GM06990 (cell line): ENCODE measurements at regions not wholly inside any gene's neighbourhood (a gene's known extent, or its start where the extent isn't known, plus 50 kb on each side); places are given as distances from the start of the nearest gene placed in this dataset.

Source experiments
- DNase-seq: peaks from one replicate; pipeline ENCODE4 v3.0.0-alpha.2; 2011; ENCODE audit not compliant: insufficient read length; ENCODE audit errors: extremely low read depth
- H3K27me3 ChIP-seq: replicated peaks from 2 replicates; pipeline ENCODE4 v1.6.0; 2011; ENCODE audit warnings: low read length; ENCODE audit not compliant: control insufficient read depth, insufficient read depth
- H3K36me3 ChIP-seq: 2 replicates; pipeline ENCODE4 v1.5.1; 2011; ENCODE audit warnings: low read length; ENCODE audit not compliant: control insufficient read depth, insufficient read depth
- H3K4me3 ChIP-seq: replicated peaks from 2 replicates; pipeline ENCODE4 v1.5.1; 2011; ENCODE audit warnings: low read depth, mild to moderate bottlenecking, control low read depth, low read length
- CTCF ChIP-seq: IDR thresholded peaks from 2 replicates; pipeline ENCODE4 v1.5.1; 2011; ENCODE audit warnings: low read length, control low read depth, mild to moderate bottlenecking, inconsistent platforms; ENCODE audit not compliant: insufficient read depth, poor library complexity, severe bottlenecking

- H3K36me3 ChIP-seq = no peaks in the 10 kb centered on the region
- H3K27me3 ChIP-seq = no peaks in the 10 kb centered on the region
- no peak for DNase-seq
- H3K4me3 ChIP-seq = no peak overlapping the region
- no peak for TF ChIP-seq CTCF
Measured at GRCh38 chr17:53313746-53314145, 509.0 kb upstream of the KIF2B start.

GRCh38 chr17:53278466-53278865 lies 544.3 kb upstream of the KIF2B start:
- Histone ChIP-seq H3K36me3 (no peaks in the 10 kb centered on the region), H3K27me3 (no peaks in the 10 kb centered on the region), H3K4me3 (no peak overlapping the region)
- no peak for DNase-seq
- TF ChIP-seq CTCF = no peak

GRCh38 chr17:53273126-53273525 lies 549.6 kb upstream of the KIF2B start:
- H3K36me3 ChIP-seq = no peaks in the 10 kb centered on the region
- DNase-seq = no peak
- H3K4me3 ChIP-seq = no peak overlapping the region
- TF ChIP-seq CTCF = no peak
- H3K27me3 ChIP-seq = no peaks in the 10 kb centered on the region

GRCh38 chr17:53270936-53271335 lies 551.8 kb upstream of the KIF2B start:
- H3K4me3 ChIP-seq = no peak overlapping the region
- no peaks in the 10 kb centered on the region for H3K27me3 ChIP-seq
- TF ChIP-seq CTCF = no peak
- H3K36me3 ChIP-seq = no peaks in the 10 kb centered on the region
- DNase-seq = no peak

GRCh38 chr17:53264730-53265129 lies 558.0 kb upstream of the KIF2B start:
- no peaks in the 10 kb centered on the region for H3K36me3 ChIP-seq
- H3K27me3 ChIP-seq = no peaks in the 10 kb centered on the region
- no peak overlapping the region for H3K4me3 ChIP-seq
- no peak for TF ChIP-seq CTCF
- no peak for DNase-seq

GRCh38 chr17:53253956-53254597 lies 568.6 kb upstream of the KIF2B start:
- TF ChIP-seq CTCF = no peak
- Histone ChIP-seq H3K36me3 (no peaks in the 10 kb centered on the region), H3K27me3 (no peaks in the 10 kb centered on the region), H3K4me3 (no peak overlapping the region)
- DNase-seq = no peak
